HepG2 (cell line): ENCODE measurements at regions not wholly inside any gene's neighbourhood (a gene's known extent, or its start where the extent isn't known, plus 50 kb on each side); places are given as distances from the start of the nearest gene placed in this dataset.
A peak's percentile ranks its signal among the peaks of the same experiment; 100 is the strongest.

Experiments used
- AKAP8 ChIP-seq: sonication (generic); formaldehyde crosslinking; IDR thresholded peaks from 2 replicates; pipeline ENCODE4 v1.5.1; 2020; ENCODE audit warnings: mild to moderate bottlenecking, missing genetic modification reagents
- ARID4A ChIP-seq: sonication (generic); formaldehyde crosslinking; IDR thresholded peaks from 2 replicates; pipeline ENCODE4 v1.5.0; 2020; ENCODE audit warnings: mild to moderate bottlenecking, missing genetic modification reagents, borderline replicate concordance
- ARNT2 ChIP-seq: sonication (generic); formaldehyde crosslinking; IDR thresholded peaks from 2 replicates; pipeline ENCODE4 v1.8.0; 2022; ENCODE audit warnings: mild to moderate bottlenecking, low read depth, missing genetic modification reagents, moderate library complexity
- ERF ChIP-seq: IDR thresholded peaks from 2 replicates; pipeline ENCODE4 v1.6.1; 2018; ENCODE audit warnings: missing biosample characterization, missing genetic modification reagents
- GABPA ChIP-seq, 2 experiments: IDR thresholded peaks; 2 replicates each; pipeline ENCODE4 v1.6.1; 2011 to 2016; ENCODE audit warnings: low read depth in 2 of 2, low read length in 1 of 2, missing biosample characterization in 1 of 2, missing genetic modification characterization in 1 of 2
- HOXA9 ChIP-seq: sonication (generic); formaldehyde crosslinking; IDR thresholded peaks from 2 replicates; pipeline ENCODE4 v1.8.1; 2022; ENCODE audit warnings: missing genetic modification reagents, mild to moderate bottlenecking, moderate library complexity, borderline replicate concordance
- LRRFIP1 ChIP-seq: sonication (generic); formaldehyde crosslinking; conservative IDR thresholded peaks from 2 replicates; pipeline ENCODE4 v1.4.0; 2020; ENCODE audit warnings: missing genetic modification reagents
- MLLT10 ChIP-seq: sonication (generic); formaldehyde crosslinking; IDR thresholded peaks from 2 replicates; pipeline ENCODE4 v1.4.0; 2020; ENCODE audit warnings: missing genetic modification reagents
- NR2F6 ChIP-seq, 2 experiments: IDR thresholded peaks; 2 replicates each; pipeline ENCODE4 v1.6.1; 2016; ENCODE audit warnings: antibody characterized with exemption in 1 of 2, mild to moderate bottlenecking in 1 of 2
- ZNF101 ChIP-seq: sonication (generic); formaldehyde crosslinking; IDR thresholded peaks from 2 replicates; pipeline ENCODE4 v1.4.0; 2020; ENCODE audit warnings: mild to moderate bottlenecking, low read depth, missing genetic modification reagents, borderline replicate concordance
- ZNF30 ChIP-seq: sonication (generic); formaldehyde crosslinking; IDR thresholded peaks from 2 replicates; pipeline ENCODE4 v1.5.0; 2020; ENCODE audit warnings: mild to moderate bottlenecking, missing genetic modification reagents
- ZNF337 ChIP-seq: sonication (generic); formaldehyde crosslinking; IDR thresholded peaks from 2 replicates; pipeline ENCODE4 v1.5.1; 2020; ENCODE audit warnings: missing genetic modification reagents, low read depth, mild to moderate bottlenecking, borderline replicate concordance
- ZNF775 ChIP-seq: sonication (generic); formaldehyde crosslinking; IDR thresholded peaks from 2 replicates; pipeline ENCODE4 v1.4.0; 2020; ENCODE audit warnings: missing genetic modification reagents, mild to moderate bottlenecking, moderate library complexity, borderline replicate concordance
- ZNF781 ChIP-seq: sonication (generic); formaldehyde crosslinking; IDR thresholded peaks from 2 replicates; pipeline ENCODE4 v1.5.1; 2020; ENCODE audit warnings: borderline replicate concordance, mild to moderate bottlenecking, missing genetic modification reagents; ENCODE audit errors: not compliant biosample characterization
- TF ChIP-seq, protein P1 (sequence below): sonication (generic); formaldehyde crosslinking; IDR thresholded peaks from 2 replicates; pipeline ENCODE4 v1.4.0; 2020; ENCODE audit warnings: missing genetic modification reagents
- TF ChIP-seq, protein P2 (sequence below): sonication (generic); formaldehyde crosslinking; IDR thresholded peaks from 2 replicates; pipeline ENCODE4 v1.8.1; 2023; ENCODE audit warnings: mild to moderate bottlenecking, inconsistent platforms, moderate library complexity, missing genetic modification reagents, borderline replicate concordance

DNA sequence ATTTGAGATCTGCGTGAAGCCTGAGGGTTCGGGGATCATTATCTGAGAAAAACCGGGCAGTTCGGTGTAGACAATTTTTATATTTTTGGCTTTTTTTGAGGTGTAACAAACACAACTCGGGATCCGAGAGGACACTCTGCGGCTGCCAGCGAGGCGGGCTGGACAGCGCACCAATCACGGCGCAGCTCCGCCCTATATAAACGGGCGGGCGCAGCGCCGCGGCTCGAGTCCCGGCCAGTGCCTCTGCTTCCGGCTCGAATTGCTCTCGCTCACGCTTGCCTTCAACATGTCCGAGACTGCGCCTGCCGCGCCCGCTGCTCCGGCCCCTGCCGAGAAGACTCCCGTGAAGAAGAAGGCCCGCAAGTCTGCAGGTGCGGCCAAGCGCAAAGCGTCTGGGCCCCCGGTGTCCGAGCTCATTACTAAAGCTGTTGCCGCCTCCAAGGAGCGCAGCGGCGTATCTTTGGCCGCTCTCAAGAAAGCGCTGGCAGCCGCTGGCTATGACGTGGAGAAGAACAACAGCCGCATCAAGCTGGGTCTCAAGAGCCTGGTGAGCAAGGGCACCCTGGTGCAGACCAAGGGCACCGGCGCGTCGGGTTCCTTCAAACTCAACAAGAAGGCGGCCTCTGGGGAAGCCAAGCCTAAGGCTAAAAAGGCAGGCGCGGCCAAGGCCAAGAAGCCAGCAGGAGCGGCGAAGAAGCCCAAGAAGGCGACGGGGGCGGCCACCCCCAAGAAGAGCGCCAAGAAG lies 69.0 kb downstream of the HFE start (continued):
- TF ChIP-seq ARID4A (peak; percentile 94), ZNF337 (peak; percentile 87), NR2F6 (IDR thresholded peaks at IDR 0.05) (0 out of 2 replicates have a peak, but pooled peaks have one; percentile 21), NR2F6 (CRISPR knock-in tag; IDR thresholded peaks at IDR 0.05) (peak; percentile 46; the same call in 1 of the 2 replicates), MLLT10 (CRISPR knock-in tag) (peak; percentile 98), ARNT2 (CRISPR knock-in tag) (peak; percentile 94), AKAP8 (peak; percentile 76; the same call in 1 of the 2 replicates), ZNF101 (CRISPR knock-in tag) (no peak), ZNF775 (CRISPR knock-in tag) (peak; percentile 75; the same call in 1 of the 2 replicates), ZNF781 (CRISPR knock-in tag) (peak; percentile 74), ZNF30 (CRISPR knock-in tag) (0 out of 2 replicates have a peak, but pooled peaks have one; percentile 25), ERF (CRISPR knock-in tag) (peak; percentile 97), LRRFIP1 (CRISPR knock-in tag) (no peak; the same call in 1 of the 2 replicates), GABPA (IDR thresholded peaks at IDR 0.05; ENCODE audit: low read depth, low read length) (no peak), GABPA (CRISPR knock-in tag; IDR thresholded peaks at IDR 0.05; ENCODE audit: low read depth) (peak; percentile 60), HOXA9 (CRISPR knock-in tag) (peak; percentile 96)
- TF ChIP-seq, protein P1, sequence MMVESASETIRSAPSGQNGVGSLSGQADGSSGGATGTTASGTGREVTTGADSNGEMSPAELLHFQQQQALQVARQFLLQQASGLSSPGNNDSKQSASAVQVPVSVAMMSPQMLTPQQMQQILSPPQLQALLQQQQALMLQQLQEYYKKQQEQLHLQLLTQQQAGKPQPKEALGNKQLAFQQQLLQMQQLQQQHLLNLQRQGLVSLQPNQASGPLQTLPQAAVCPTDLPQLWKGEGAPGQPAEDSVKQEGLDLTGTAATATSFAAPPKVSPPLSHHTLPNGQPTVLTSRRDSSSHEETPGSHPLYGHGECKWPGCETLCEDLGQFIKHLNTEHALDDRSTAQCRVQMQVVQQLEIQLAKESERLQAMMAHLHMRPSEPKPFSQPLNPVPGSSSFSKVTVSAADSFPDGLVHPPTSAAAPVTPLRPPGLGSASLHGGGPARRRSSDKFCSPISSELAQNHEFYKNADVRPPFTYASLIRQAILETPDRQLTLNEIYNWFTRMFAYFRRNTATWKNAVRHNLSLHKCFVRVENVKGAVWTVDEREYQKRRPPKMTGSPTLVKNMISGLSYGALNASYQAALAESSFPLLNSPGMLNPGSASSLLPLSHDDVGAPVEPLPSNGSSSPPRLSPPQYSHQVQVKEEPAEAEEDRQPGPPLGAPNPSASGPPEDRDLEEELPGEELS (CRISPR knock-in tag): no peak; the same call in none of the 2 replicates
- TF ChIP-seq, protein P2, sequence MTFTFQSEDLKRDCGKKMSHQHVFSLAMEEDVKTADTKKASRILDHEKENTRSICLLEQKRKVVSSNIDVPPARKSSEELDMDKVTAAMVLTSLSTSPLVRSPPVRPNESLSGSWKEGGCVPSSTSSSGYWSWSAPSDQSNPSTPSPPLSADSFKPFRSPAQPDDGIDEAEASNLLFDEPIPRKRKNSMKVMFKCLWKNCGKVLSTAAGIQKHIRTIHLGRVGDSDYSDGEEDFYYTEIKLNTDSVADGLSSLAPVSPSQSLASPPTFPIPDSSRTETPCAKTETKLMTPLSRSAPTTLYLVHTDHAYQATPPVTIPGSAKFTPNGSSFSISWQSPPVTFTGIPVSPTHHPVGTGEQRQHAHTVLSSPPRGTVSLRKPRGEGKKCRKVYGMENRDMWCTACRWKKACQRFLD (CRISPR knock-in tag): no peak
